K562 (cell line): ENCODE measurements at regions not wholly inside any gene's neighbourhood (a gene's known extent, or its start where the extent isn't known, plus 50 kb on each side); places are given as distances from the start of the nearest gene placed in this dataset.

Experiments used
- ARHGAP35 ChIP-seq: fragments of 450-650 bp; IDR thresholded peaks from 2 replicates; pipeline ENCODE4 v1.6.1; 2018; ENCODE audit not compliant: partially characterized antibody
- CEBPB ChIP-seq: fragments of 450-650 bp; IDR thresholded peaks from 2 replicates; pipeline ENCODE4 v1.6.1; 2016; ENCODE audit warnings: missing genetic modification characterization, missing compliant biosample characterization
- CREB3 ChIP-seq: fragments of 450-650 bp; conservative IDR thresholded peaks from 2 replicates; pipeline ENCODE4 v1.6.1; 2016; ENCODE audit warnings: missing genetic modification characterization, low read depth, mild to moderate bottlenecking, missing compliant biosample characterization, moderate library complexity
- EZH2 ChIP-seq: IDR thresholded peaks from 2 replicates; pipeline ENCODE4 v1.6.1; 2012; ENCODE audit warnings: low read depth, mild to moderate bottlenecking, inconsistent platforms, low read length, borderline replicate concordance
- HDAC2 ChIP-seq: fragments of 450-650 bp; IDR thresholded peaks from 2 replicates; pipeline ENCODE4 v1.6.1; 2016; ENCODE audit warnings: mild to moderate bottlenecking
- MBD2 ChIP-seq: sonication (generic); IDR thresholded peaks from 2 replicates; pipeline ENCODE4 v1.6.1; 2016; ENCODE audit warnings: low read depth, borderline replicate concordance
- NFE2 ChIP-seq: IDR thresholded peaks from 2 replicates; pipeline ENCODE4 v1.6.1; 2014; ENCODE audit warnings: antibody characterized with exemption, low read depth
- POLR2G ChIP-seq: fragments of 200-400 bp; formaldehyde crosslinking; IDR thresholded peaks from 2 replicates; pipeline ENCODE4 v1.6.1; 2017; ENCODE audit warnings: low read depth, mild to moderate bottlenecking, antibody characterized with exemption, low read length, moderate library complexity
- REST ChIP-seq, 2 experiments: fragments of 450-650 bp; formaldehyde crosslinking in 1 of 2; IDR thresholded peaks; 2 replicates each; pipeline versions ENCODE4 v1.4.0 to v1.6.1; 2014 to 2020; ENCODE audit warnings: mild to moderate bottlenecking in 2 of 2, borderline replicate concordance in 1 of 2, low read depth in 1 of 2
- SMAD1 ChIP-seq: fragments of 150-350 bp; IDR thresholded peaks from 2 replicates; pipeline ENCODE4 v1.6.1; 2014; ENCODE audit warnings: low read length, low read depth; ENCODE audit not compliant: partially characterized antibody
- SMC3 ChIP-seq: conservative IDR thresholded peaks from 2 replicates; pipeline ENCODE4 v1.6.1; 2011; ENCODE audit warnings: low read depth, low read length, improper control_type of control experiment; ENCODE audit not compliant: insufficient read depth
- SRSF1 ChIP-seq: fragments of 200-400 bp; formaldehyde crosslinking; IDR thresholded peaks from 2 replicates; pipeline ENCODE4 v1.6.1; 2017; ENCODE audit warnings: mild to moderate bottlenecking, low read depth, low read length, moderate library complexity
- TF ChIP-seq, protein P1 (sequence below), 2 experiments: IDR thresholded peaks in 1 of 2; conservative IDR thresholded peaks in 1 of 2; 2 replicates each; pipeline ENCODE4 v1.6.1; 2016; ENCODE audit warnings: low read depth in 2 of 2, mild to moderate bottlenecking in 1 of 2, missing compliant biosample characterization in 1 of 2, missing genetic modification characterization in 1 of 2, moderate library complexity in 1 of 2
- TF ChIP-seq, protein P2 (sequence below), 3 experiments: IDR thresholded peaks in 2 of 3; conservative IDR thresholded peaks in 1 of 3; 2 replicates each; pipeline ENCODE4 v1.5.1; 2011 to 2012; ENCODE audit warnings: low read length in 3 of 3, mild to moderate bottlenecking in 3 of 3, control low read depth in 2 of 3, improper control_type of control experiment in 1 of 3, inconsistent platforms in 1 of 3, low read depth in 1 of 3, mixed read lengths in 1 of 3, moderate library complexity in 1 of 3; ENCODE audit not compliant: insufficient read depth in 2 of 3

DNA sequence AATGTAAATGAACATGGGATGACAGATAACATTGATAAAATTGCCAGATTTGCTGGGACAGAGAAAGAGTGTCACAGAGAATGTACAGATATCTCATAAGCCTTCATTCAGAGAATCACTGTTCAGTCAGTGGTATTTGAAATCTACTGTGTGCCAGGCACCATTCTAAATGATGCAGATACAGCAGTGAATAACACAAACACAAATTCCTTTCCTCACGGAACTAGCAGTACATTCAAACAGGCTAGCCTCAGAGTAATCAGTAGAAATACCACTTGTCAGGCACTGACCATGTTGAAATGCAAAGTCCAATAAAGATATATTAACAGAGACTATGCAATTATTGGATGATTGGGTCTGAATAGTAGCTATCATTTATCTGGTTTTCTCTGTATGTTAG, 211.0 kb downstream of the RDH14 start:
- no peak for TF ChIP-seq CREB3
- no peak for TF ChIP-seq CEBPB
- no peak for TF ChIP-seq NFE2
- TF ChIP-seq EZH2, result no peak
- TF ChIP-seq, protein P1, sequence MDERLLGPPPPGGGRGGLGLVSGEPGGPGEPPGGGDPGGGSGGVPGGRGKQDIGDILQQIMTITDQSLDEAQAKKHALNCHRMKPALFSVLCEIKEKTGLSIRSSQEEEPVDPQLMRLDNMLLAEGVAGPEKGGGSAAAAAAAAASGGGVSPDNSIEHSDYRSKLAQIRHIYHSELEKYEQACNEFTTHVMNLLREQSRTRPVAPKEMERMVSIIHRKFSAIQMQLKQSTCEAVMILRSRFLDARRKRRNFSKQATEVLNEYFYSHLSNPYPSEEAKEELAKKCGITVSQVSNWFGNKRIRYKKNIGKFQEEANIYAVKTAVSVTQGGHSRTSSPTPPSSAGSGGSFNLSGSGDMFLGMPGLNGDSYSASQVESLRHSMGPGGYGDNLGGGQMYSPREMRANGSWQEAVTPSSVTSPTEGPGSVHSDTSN (CRISPR knock-in tag; IDR thresholded peaks at IDR 0.05; ENCODE audit: low read depth), result no peak
- TF ChIP-seq, protein P1 (tag; conservative IDR thresholded peaks at IDR 0.05; ENCODE audit: low read depth), result no peak
- TF ChIP-seq, protein P2, sequence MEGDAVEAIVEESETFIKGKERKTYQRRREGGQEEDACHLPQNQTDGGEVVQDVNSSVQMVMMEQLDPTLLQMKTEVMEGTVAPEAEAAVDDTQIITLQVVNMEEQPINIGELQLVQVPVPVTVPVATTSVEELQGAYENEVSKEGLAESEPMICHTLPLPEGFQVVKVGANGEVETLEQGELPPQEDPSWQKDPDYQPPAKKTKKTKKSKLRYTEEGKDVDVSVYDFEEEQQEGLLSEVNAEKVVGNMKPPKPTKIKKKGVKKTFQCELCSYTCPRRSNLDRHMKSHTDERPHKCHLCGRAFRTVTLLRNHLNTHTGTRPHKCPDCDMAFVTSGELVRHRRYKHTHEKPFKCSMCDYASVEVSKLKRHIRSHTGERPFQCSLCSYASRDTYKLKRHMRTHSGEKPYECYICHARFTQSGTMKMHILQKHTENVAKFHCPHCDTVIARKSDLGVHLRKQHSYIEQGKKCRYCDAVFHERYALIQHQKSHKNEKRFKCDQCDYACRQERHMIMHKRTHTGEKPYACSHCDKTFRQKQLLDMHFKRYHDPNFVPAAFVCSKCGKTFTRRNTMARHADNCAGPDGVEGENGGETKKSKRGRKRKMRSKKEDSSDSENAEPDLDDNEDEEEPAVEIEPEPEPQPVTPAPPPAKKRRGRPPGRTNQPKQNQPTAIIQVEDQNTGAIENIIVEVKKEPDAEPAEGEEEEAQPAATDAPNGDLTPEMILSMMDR (IDR thresholded peaks at IDR 0.05 in 2 of 3, conservative IDR thresholded peaks at IDR 0.05 in 1 of 3; ENCODE audit: insufficient read depth in 2 of 3, low read depth in 1 of 3, low read length in 3 of 3), result no peak
- no peak for TF ChIP-seq SRSF1
- no peak for TF ChIP-seq MBD2
- no peak for TF ChIP-seq ARHGAP35
- no peak for TF ChIP-seq SMC3
- TF ChIP-seq HDAC2, result no peak
- TF ChIP-seq SMAD1, result no peak
- TF ChIP-seq POLR2G, result no peak
- no peak for TF ChIP-seq REST (IDR thresholded peaks at IDR 0.05; ENCODE audit: borderline replicate concordance)
- no peak for TF ChIP-seq REST (CRISPR knock-in tag; IDR thresholded peaks at IDR 0.05; ENCODE audit: low read depth)
